Esophagus muscularis mucosa (tissue), 3 donors: ENCODE measurements at regions not wholly inside any gene's neighbourhood (a gene's known extent, or its start where the extent isn't known, plus 50 kb on each side); places are given as distances from the start of the nearest gene placed in this dataset.

ENCODE experiments used
- CTCF ChIP-seq, 3 experiments: fragments of 200-600 bp in 2 of 3; fragments of 450-650 bp in 1 of 3; sonication (generic) in 2 of 3; IDR thresholded peaks; one replicate each; pipeline ENCODE4 v1.5.1; 2017 to 2019; ENCODE audit warnings: antibody characterized with exemption in 3 of 3, mild to moderate bottlenecking in 2 of 3, moderate library complexity in 1 of 3
- EP300 ChIP-seq: sonication (generic); formaldehyde crosslinking; IDR thresholded peaks from one replicate; pipeline ENCODE4 v1.6.1; 2017; ENCODE audit warnings: antibody characterized with exemption

DNA sequence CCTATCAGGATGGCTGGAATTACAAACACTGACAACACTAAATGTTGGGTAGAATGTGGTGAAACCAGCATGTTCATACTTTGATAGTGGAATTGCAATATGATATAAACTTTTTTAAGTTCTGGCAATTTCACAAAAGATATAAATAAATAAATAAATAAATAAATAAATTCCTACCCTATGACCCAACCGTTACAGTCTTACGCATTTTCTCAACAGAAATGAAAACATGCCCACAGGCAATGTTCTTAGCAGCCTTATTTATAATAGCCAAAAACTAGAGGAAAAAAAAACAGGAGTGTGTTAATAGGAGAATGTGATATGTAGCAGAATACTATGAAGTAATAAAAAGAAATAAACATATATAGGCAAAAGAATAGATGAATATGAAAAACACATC, 318.9 kb downstream of the IPMK start:
- no peak for TF ChIP-seq EP300
- no peak for TF ChIP-seq CTCF (IDR thresholded peaks at IDR 0.05)
